ENCODE measurements at regions not wholly inside any gene's neighbourhood (a gene's known extent, or its start where the extent isn't known, plus 50 kb on each side); places are given as distances from the start of the nearest gene placed in this dataset.

DNA sequence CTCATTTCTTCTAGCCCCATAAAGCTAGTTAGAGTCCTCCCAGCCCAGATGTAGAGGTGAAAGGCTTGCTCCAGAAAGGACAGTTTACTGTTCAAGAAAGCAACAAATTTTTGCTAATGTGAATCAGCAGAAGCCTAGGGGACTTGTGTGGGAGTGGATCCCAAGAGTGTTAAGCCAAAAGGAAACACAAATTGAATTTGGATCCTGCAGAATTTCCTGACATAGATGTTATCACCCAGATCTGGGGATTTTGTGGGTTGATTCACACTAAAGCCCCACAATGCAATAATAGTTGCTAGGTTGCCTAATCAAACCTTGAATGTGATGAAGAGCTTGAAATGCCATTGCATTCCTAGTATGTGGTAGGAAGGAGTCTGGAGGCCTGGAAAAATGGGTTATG lies 135.2 kb upstream of the HS3ST3A1 start:
- Histone ChIP-seq H3K4me1 (ENCODE audit: control insufficient read depth in 2 of 2, insufficient read depth in 2 of 2, low read length in 2 of 2) (no peaks in the 10 kb centered on the region), H3K9me3 (ENCODE audit: control extremely low read depth in 1 of 3, control insufficient read depth in 2 of 3, insufficient read depth in 1 of 3, low read length in 2 of 3) (peaks cover 0 to 7% (median 1%) of the 10 kb centered on the region in 3 donors), H4K20me1 (ENCODE audit: control insufficient read depth, insufficient read depth, low read length, poor library complexity, severe bottlenecking) (no peaks in the 10 kb centered on the region), H2AFZ (ENCODE audit: insufficient read depth, low read depth, low read length, poor library complexity, severe bottlenecking) (no peak overlapping the region), H3K4me2 (replicated peaks; ENCODE audit: low read depth, low read length, poor library complexity, severe bottlenecking) (no peak overlapping the region), H3K79me2 (ENCODE audit: control insufficient read depth, insufficient read depth, low read length) (no peaks in the 10 kb centered on the region), H3K27ac (ENCODE audit: low read length in 2 of 2) (no peak overlapping the region), H3K4me3 (ENCODE audit: control extremely low read depth in 1 of 5, extremely low read depth in 1 of 5, insufficient read depth in 1 of 5, low read depth in 2 of 5, low read length in 4 of 5) (no peak overlapping the region), H3K9ac (ENCODE audit: low read length) (no peak overlapping the region), H3K36me3 (replicated peaks in 1 of 2; ENCODE audit: control extremely low read depth in 1 of 2, control insufficient read depth in 1 of 2, extremely low read depth in 1 of 2, insufficient read depth in 2 of 2, low read length in 1 of 2) (no peaks in the 10 kb centered on the region), H3K27me3 (replicated peaks in 1 of 4; ENCODE audit: control extremely low read depth in 1 of 4, control insufficient read depth in 3 of 4, insufficient read depth in 4 of 4, low read length in 3 of 4) (no peaks in the 10 kb centered on the region)
- CTCF ChIA-PET: no interaction called here
- no peak overlapping the region for H3K27ac Mint-ChIP-seq
- ATAC-seq (ENCODE audit: low read depth): no peak
- H3K4me1 Mint-ChIP-seq: no peaks in the 10 kb centered on the region
- H3K9me3 Mint-ChIP-seq (ENCODE audit: insufficient read depth): peaks cover 2% of the 10 kb centered on the region
- TF ChIP-seq, protein P1, sequence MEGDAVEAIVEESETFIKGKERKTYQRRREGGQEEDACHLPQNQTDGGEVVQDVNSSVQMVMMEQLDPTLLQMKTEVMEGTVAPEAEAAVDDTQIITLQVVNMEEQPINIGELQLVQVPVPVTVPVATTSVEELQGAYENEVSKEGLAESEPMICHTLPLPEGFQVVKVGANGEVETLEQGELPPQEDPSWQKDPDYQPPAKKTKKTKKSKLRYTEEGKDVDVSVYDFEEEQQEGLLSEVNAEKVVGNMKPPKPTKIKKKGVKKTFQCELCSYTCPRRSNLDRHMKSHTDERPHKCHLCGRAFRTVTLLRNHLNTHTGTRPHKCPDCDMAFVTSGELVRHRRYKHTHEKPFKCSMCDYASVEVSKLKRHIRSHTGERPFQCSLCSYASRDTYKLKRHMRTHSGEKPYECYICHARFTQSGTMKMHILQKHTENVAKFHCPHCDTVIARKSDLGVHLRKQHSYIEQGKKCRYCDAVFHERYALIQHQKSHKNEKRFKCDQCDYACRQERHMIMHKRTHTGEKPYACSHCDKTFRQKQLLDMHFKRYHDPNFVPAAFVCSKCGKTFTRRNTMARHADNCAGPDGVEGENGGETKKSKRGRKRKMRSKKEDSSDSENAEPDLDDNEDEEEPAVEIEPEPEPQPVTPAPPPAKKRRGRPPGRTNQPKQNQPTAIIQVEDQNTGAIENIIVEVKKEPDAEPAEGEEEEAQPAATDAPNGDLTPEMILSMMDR (IDR thresholded peaks at IDR 0.05): no peak
- no peak for TF ChIP-seq EZH2 (IDR thresholded peaks at IDR 0.05; ENCODE audit: borderline replicate concordance, insufficient read depth, low read depth, low read length, poor library complexity, severe bottlenecking)
- DNase-seq: no peak
- H3K4me3 Mint-ChIP-seq: no peak overlapping the region
- intact Hi-C loops (cut with micrococcal nuclease): no loop called here
- POLR2A ChIA-PET: no interaction called here
- H3K27me3 Mint-ChIP-seq: no peaks in the 10 kb centered on the region

DNA sequence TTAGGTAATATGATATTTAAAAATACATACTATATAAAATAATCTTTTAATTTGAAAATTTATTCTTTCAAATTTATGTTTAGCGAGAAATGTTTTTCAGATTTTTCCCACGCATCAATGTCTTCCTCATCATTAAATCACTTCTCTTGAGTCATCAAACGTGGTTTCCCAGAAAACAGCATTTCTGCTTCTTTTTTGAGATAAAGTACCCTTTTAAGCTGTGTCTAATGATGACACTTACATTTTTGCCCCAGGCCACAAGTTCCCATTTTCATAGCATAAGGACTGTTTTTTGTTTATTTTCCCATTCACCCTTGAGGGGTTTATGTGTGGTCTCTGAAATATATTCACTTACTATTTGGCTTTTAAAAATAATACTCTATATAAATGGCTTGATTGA lies 139.0 kb upstream of the HS3ST3A1 start:
- no peak overlapping the region for H3K4me3 ChIP-seq (ENCODE audit: control extremely low read depth in 1 of 5, extremely low read depth in 1 of 5, insufficient read depth in 1 of 5, low read depth in 2 of 5, low read length in 4 of 5)
- no peaks in the 10 kb centered on the region for H3K36me3 ChIP-seq (replicated peaks in 1 of 2; ENCODE audit: control extremely low read depth in 1 of 2, control insufficient read depth in 1 of 2, extremely low read depth in 1 of 2, insufficient read depth in 2 of 2, low read length in 1 of 2)
- Mint-ChIP-seq H3K9me3 (ENCODE audit: insufficient read depth) (no peaks in the 10 kb centered on the region), H3K27me3 (peaks cover 23% of the 10 kb centered on the region), H3K4me1 (no peaks in the 10 kb centered on the region), H3K27ac (no peak overlapping the region), H3K4me3 (no peak overlapping the region)
- H3K27me3 ChIP-seq (replicated peaks in 1 of 4; ENCODE audit: control extremely low read depth in 1 of 4, control insufficient read depth in 3 of 4, insufficient read depth in 4 of 4, low read length in 3 of 4): no peaks in the 10 kb centered on the region
- no peaks in the 10 kb centered on the region for H4K20me1 ChIP-seq (ENCODE audit: control insufficient read depth, insufficient read depth, low read length, poor library complexity, severe bottlenecking)
- ChIA-PET CTCF (no interaction called here), POLR2A (no interaction called here)
- H3K9me3 ChIP-seq (ENCODE audit: control extremely low read depth in 1 of 3, control insufficient read depth in 2 of 3, insufficient read depth in 1 of 3, low read length in 2 of 3): peaks cover 0 to 1% (median 0%) of the 10 kb centered on the region in 3 donors
- no peak overlapping the region for H3K9ac ChIP-seq (ENCODE audit: low read length)
- TF ChIP-seq EZH2 (IDR thresholded peaks at IDR 0.05; ENCODE audit: borderline replicate concordance, insufficient read depth, low read depth, low read length, poor library complexity, severe bottlenecking): no peak
- TF ChIP-seq, protein P1 (IDR thresholded peaks at IDR 0.05): no peak
- no peaks in the 10 kb centered on the region for H3K79me2 ChIP-seq (ENCODE audit: control insufficient read depth, insufficient read depth, low read length)
- no peak overlapping the region for H3K27ac ChIP-seq (ENCODE audit: low read length in 2 of 2)
- WGBS (ENCODE audit: insufficient coverage): 0% methylated on average over 1 of the region's 3 CpGs
- no peaks in the 10 kb centered on the region for H3K4me1 ChIP-seq (ENCODE audit: control insufficient read depth in 2 of 2, insufficient read depth in 2 of 2, low read length in 2 of 2)
- H3K4me2 ChIP-seq (replicated peaks; ENCODE audit: low read depth, low read length, poor library complexity, severe bottlenecking): no peak overlapping the region
- no peak for ATAC-seq (ENCODE audit: low read depth)
- H2AFZ ChIP-seq (ENCODE audit: insufficient read depth, low read depth, low read length, poor library complexity, severe bottlenecking): no peak overlapping the region
- DNase-seq: no peak
- intact Hi-C loops (cut with micrococcal nuclease): no loop called here

Measured in B cell (primary cell).